ENCODE measurements at regions not wholly inside any gene's neighbourhood (a gene's known extent, or its start where the extent isn't known, plus 50 kb on each side); places are given as distances from the start of the nearest gene placed in this dataset.

DNA sequence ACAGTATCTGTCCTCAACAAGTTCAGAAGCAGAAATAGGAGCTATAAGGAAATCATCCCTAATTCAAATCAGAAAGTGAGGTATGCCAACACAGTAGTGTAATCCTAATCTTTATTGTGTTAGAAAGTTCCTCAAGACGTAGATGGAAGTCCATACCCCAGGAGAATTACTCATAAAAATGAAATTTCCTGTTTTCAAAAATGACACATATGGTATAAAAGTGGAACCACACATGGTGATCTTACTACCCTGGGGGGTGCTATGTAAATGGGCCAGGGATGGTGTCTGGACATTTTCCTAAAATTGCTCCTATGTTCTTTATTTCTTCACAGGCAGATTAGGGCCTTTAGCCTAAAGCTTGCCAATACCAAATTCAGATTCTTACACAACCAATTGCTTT, 204.1 kb downstream of the ARRDC4 start:
- no peak overlapping the region for H3K4me3 ChIP-seq (ENCODE audit: low read depth, low read length)
- TF ChIP-seq, protein P1, sequence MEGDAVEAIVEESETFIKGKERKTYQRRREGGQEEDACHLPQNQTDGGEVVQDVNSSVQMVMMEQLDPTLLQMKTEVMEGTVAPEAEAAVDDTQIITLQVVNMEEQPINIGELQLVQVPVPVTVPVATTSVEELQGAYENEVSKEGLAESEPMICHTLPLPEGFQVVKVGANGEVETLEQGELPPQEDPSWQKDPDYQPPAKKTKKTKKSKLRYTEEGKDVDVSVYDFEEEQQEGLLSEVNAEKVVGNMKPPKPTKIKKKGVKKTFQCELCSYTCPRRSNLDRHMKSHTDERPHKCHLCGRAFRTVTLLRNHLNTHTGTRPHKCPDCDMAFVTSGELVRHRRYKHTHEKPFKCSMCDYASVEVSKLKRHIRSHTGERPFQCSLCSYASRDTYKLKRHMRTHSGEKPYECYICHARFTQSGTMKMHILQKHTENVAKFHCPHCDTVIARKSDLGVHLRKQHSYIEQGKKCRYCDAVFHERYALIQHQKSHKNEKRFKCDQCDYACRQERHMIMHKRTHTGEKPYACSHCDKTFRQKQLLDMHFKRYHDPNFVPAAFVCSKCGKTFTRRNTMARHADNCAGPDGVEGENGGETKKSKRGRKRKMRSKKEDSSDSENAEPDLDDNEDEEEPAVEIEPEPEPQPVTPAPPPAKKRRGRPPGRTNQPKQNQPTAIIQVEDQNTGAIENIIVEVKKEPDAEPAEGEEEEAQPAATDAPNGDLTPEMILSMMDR (IDR thresholded peaks at IDR 0.05; ENCODE audit: insufficient read depth, low read depth, low read length, missing control alignments): no peak
- no peak for DNase-seq (ENCODE audit: low read depth)

DNA sequence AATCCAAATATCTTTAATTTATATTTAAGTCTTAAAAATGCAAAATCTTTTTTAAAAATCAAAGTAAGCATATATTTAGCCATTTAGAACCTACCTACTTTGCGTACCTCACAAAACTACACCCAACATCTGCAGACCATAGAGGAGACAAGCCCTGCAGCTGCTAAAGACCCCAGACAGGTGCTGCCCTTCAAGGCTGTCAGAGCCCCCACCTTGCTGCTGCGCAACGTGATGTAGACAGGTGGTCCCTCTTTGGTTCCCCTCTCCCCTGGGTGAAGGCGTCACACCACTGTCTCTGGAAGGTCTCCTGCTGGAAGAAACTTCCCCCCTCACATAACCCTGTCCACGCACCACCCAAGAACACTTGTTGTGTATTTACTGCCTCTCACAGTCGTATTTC, 204.5 kb downstream of the ARRDC4 start:
- no peak overlapping the region for H3K4me3 ChIP-seq (ENCODE audit: low read depth, low read length)
- no peak for DNase-seq (ENCODE audit: low read depth)
- TF ChIP-seq, protein P1 (IDR thresholded peaks at IDR 0.05; ENCODE audit: insufficient read depth, low read depth, low read length, missing control alignments): no peak

DNA sequence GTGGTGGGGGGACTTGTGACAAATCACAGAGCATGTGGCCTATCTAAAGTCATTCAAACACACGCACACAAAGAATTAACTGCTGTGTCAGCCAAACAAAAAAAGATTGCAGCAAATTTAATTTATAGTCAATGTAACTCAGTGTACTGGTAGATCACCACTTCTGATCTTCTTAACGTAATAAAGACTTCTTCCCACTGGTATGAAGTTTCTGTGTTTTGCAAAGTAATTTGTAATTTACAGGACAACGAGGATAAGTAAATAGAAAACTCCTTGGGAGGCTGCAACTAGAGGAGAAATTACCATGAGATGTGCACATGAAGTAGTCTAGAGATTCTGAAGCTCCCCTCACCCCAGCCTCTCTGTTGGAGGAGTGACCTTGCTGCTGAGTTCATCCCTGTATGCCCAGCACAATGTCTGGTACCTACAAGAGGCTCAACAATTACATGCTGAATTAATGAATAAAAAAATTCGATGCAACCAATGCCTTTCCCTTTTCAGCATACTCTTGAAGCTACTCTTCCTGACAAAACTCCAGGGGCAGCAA, 207.3 kb downstream of the ARRDC4 start:
- TF ChIP-seq, protein P1 (IDR thresholded peaks at IDR 0.05; ENCODE audit: insufficient read depth, low read depth, low read length, missing control alignments): no peak
- H3K4me3 ChIP-seq (ENCODE audit: low read depth, low read length): no peak overlapping the region
- DNase-seq (ENCODE audit: low read depth): no peak

DNA sequence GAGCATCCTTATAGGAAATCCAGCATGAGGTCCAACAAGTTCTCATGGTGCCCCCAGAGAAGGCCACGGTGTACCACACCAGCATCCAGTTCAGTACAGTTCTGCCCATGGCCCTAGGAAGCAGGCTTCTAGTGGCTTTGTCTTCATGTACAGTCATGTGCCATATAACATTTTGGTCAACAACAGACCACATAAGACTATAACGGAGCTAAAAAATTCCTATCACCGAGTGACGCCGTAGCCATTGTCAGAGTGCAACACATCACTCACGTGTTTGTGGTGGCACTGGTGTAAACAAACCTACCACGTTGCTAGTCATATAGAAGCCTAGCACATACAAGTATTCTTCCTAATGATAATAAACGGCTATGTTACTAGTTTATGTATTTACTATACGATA, 209.0 kb downstream of the ARRDC4 start:
- no peak for DNase-seq (ENCODE audit: low read depth)
- TF ChIP-seq, protein P1 (IDR thresholded peaks at IDR 0.05; ENCODE audit: insufficient read depth, low read depth, low read length, missing control alignments): no peak
- H3K4me3 ChIP-seq (ENCODE audit: low read depth, low read length): no peak overlapping the region

DNA sequence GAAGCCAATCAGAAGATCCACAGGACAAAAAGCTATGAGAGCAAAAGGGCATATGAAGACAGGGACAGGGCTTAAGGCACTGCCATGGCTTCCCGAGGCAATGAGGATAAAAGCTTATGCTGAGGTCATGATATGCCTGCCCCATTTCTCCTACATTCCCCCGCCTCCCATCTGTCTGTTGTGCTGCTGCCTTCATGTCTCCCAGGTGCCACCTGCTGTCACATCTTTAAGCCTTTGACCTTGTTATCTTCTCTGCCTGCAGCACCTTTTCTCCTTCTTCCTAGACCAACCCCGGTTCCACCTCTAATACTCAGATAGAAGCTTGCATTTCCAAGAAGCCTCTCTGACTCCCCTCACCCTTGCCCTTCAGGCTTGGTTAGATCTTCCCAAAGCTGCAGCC, 213.8 kb downstream of the ARRDC4 start:
- no peak for DNase-seq (ENCODE audit: low read depth)

GRCh38 chr15:98174841-98175240, 214.3 kb downstream of the ARRDC4 start:
- DNase-seq (ENCODE audit: low read depth): no peak
- TF ChIP-seq, protein P1 (IDR thresholded peaks at IDR 0.05; ENCODE audit: insufficient read depth, low read depth, low read length, missing control alignments): no peak

More for the DNA sequence above, 213.8 kb downstream of the ARRDC4 start:
- no peak overlapping the region for H3K4me3 ChIP-seq (ENCODE audit: low read depth, low read length)
- TF ChIP-seq, protein P1 (IDR thresholded peaks at IDR 0.05; ENCODE audit: insufficient read depth, low read depth, low read length, missing control alignments): no peak

DNA sequence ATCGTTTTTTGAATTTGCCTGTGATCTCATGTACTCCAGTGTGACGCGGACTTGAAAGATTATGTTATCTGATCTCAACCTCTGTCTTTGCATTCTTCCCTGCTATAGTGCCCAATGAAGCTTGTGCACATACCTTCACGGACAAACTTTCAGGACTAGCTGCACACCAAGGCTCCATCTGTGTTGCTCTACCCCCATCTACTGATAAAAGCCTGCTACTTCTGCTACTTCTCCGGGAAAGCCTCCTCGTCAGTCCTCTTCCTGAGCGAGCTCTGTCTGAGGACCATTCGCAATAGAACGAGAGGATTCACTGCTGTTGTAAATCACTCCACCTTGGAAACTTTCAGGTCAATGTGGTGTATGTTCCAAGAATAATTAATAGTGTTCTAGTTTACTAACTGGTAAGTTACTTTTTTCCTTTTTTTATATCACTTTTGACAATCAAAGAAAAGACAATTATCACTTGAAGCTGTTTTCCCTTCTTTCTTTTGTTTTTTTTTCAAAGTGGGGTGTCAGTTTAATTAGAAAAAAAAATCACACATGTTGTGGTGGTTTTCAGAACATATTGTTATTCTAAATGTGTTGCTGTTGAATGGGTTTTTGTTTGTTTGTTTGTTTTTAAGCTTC, 217.6 kb downstream of the ARRDC4 start:
- DNase-seq (ENCODE audit: low read depth): peak; percentile 34
- H3K4me3 ChIP-seq (ENCODE audit: low read depth, low read length): no peak overlapping the region
- TF ChIP-seq, protein P1 (IDR thresholded peaks at IDR 0.05; ENCODE audit: insufficient read depth, low read depth, low read length, missing control alignments): peak; percentile 53

More at GRCh38 chr15:98174841-98175240, 214.3 kb downstream of the ARRDC4 start:
- no peak overlapping the region for H3K4me3 ChIP-seq (ENCODE audit: low read depth, low read length)
